NOMO-1 treated with dmso at 0.1 percent for 144 hours (cell line): ENCODE measurements at regions not wholly inside any gene's neighbourhood (a gene's known extent, or its start where the extent isn't known, plus 50 kb on each side); places are given as distances from the start of the nearest gene placed in this dataset.

Experiments used
- DNase-seq: peaks from one replicate; lab custom pipeline; 2025; ENCODE audit not compliant: unreplicated experiment; lab: John Stamatoyannopoulos, UW

DNA sequence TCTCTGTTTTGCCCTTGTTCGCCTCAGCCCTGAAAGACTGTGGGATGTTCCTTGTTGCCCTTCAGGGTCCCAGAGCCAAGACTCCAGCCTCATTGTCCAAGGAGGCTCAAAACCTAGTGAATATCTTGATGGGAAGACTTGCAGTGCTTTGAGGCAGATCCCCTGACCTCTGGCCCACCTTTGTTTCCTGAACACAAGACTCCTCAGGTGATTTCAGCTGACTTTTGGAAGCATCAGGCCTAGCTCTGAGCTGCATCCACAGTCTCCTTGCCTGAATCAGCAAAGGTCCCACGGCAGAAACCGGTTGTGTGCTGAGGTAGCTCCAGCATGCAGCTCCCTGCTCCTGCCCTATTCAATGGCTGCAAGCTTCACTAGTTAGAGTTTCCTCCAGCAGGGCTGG is 159.3 kb upstream of the B3GAT1 start:
- DNase-seq, result no peak

DNA sequence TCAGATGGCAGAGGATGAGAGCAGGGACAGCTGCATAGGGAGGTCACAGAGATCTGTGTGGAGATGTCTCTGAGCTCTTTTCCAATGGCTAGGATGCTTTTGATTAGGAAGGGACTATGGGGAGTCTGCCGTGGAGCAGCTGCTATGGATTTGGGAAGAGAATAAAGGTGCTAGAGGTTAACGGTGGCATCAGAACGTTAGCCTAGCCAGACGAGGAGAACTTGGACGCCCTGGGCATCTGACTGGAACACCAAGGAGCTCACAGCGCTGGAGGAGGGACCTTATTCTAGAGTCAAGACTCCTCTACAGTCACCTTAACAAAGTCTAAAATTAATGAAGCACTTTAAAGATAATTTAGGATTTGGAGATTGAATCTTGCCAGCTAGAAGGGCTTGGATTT is 157.2 kb upstream of the B3GAT1 start:
- no peak for DNase-seq

DNA sequence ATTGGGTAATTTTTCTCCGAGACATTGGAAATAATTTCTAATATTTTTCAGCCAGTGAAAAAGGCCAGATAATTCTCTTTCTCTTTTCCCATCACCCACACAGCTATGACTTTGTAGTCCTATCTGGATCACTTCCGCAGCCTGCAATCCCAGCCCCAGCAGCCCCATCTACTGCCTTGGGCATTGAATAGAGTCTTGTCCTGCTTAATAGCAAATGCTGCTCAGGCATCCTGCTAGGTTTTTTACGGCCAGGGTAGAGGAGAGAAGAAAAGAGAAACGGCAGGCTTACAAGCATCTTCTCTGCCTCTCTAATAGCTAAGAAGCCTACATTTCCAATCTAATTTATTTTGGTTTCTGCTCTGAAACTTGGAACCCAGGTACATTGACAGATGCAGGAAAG is 154.3 kb upstream of the B3GAT1 start:
- no peak for DNase-seq

DNA sequence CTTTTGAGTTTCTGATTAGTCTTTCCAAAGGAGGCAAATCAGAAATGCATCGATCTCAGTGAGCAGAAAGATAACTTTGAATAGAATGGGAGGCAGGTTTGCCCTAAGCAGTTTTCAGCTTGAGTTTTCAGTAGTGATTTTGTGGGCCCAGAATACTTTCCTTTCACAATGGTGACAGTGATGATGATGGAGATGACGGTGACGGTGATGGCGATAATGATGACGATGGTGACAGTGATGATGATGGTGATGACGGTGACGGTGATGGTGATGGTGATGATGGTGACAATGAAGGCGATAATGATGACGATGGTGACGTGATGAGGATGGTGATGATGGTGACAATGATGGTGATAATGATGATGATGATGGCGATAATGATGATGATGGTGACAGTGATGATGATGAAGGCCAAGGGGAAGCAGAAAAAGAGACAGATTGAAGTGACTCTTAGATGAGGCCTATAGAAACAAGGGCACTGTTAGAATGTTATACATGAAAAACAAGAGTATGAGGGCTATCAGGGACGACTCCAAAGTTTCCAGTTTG is 153.4 kb upstream of the B3GAT1 start:
- DNase-seq, result no peak

DNA sequence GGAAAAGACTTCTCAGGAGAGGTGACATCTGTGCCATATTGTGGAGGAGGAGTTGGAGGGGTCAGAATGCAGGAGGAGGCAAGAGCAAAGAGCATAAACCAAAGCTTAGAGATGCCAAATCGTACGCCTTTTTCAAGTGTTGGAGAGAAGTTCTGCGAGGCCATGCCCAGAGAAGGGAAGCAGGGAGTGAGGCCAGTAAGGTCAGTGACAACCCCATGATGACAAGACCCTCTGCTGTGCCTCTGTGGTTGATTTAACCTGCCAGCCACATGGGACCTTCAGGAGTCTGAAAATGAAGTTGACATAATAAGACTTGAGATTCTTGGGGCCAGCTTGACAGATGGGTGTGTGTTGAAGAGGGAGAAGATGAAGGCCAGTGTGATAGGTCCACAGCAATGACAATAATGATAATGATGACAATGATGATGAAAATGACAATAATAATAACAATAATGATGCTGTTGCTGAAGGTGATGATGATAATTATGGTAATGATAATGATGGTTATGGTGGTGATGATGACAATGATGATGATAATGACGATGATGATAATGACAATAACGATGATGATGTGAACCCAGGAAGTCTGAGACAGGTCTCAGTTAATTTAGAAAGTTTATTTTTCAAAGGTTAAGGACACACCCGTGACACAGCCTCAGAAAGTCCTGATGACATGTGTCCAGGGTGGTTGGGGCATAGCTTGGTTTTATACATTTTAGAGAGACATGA is 152.6 kb upstream of the B3GAT1 start:
- DNase-seq, result no peak

DNA sequence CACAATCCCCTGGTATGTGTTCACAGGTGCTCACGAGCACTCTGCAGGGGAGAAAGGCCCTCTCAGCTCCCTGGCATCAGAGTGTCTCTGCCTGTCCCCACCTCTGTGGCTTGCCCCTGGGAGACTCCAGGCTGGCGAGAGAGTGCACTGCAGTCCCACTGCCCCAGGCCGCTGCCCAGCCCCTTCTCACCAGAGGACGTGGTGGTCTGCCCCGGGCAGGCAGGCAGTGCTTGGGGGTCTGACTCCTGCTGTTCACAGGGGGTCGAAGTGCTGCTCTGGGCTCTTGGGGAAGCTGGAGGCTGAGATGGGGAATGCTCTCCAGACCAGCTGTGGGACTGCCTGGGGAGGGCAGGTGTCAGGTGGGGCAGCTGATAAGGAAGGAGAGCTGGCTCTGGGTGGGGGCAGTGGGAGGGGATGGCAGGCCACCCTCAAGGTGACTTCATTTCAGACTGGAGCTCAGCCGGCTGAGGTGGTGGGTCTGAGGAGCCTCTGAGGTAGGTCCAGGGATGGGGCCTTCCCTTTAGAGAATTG is 151.0 kb upstream of the B3GAT1 start:
- DNase-seq, result no peak

DNA sequence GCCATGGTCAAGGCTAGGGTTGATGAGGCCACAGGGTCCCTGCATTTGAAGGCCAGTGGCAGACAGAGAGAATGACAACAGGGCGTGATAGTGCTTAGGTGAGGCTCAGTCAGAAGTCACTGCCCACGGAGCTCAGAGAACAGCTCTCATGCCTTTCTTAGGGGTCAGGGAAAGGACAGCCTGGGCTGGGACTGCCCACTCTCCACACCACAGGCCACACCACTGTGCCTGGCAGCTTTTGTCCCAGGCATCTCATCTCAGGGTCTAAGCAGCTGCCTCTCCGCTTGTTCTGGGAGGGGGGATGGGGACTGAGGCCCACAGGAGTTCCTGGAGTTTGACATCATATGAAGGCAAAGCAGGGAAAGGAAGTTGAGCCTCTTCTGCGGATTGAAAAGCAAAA is 150.2 kb upstream of the B3GAT1 start:
- DNase-seq, result no peak

DNA sequence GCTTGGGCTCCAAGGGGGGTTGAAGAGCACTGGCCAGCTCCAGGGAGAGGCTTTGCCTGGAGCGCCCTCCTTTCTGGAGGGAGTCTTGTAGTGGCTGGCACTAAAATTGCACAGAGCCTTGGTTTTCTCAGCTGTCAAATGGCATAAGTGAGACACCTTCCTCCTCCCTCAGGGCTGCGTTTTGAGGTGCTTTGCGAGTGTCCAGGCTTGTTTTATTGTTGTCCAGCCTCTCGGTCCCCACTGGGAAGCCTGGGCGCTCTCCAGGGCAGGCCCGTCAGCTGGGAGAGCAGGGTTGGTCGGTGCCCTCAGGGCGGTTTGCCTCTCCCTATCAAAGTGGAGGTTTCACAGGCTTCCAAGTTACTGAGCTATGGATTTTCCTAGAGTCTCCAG is 149.3 kb upstream of the B3GAT1 start:
- DNase-seq, result no peak

DNA sequence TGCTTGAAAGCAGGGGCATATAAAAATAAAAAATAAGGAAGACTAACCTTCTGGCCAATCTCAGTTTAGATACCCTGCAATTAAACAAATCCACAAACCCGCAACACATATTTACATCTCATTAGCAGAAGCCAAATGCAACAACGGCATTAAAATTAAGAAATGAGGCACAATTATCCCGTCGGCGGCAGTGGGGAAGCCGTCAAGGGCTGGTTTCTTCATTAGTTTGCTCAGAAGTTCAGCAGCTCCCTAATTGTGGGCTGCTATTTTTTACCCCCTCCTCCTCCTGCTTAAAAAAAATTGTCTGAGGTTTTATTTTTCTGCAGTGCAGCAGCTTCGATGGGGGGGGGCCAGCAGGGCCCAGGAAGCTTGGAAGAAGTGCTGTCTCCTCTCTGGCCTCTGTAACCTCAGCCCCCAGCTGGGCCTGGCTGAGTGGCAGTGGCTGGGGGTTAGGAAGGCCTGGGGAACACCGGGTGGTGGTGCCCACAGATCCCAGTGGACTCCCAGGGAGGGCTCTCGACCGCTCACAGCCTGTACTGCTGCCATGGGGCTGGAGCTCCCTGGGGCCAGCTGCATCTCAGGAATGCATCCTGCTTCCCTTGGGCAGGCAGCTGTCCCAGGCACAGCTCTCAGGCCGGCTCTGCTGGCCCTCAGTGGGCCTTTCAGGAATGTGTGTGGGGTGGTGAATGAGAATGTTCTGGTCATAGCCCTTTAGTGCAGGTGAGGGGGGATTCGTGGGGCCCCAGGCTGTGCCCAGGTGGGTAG is 148.7 kb upstream of the B3GAT1 start:
- DNase-seq, result no peak

DNA sequence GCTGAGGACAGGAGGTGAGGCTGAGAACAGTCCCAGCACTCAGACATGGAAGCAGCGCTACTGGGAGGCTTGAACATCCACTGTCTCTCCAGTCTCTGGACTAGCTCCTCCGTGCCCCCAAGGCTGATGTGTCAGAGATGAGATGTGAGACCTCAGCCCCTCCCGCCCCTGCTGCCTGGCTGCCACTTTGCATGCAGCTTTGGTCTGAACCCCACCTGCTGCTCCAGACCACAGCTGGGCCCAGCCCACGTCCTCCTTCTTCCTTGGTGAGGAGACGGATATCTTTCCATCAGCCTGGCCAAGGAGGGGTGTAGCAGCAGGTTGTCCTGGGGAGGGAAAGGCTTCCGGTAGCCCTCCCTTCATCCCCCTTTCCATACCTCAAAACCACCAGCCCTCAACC is 148.0 kb upstream of the B3GAT1 start:
- no peak for DNase-seq

DNA sequence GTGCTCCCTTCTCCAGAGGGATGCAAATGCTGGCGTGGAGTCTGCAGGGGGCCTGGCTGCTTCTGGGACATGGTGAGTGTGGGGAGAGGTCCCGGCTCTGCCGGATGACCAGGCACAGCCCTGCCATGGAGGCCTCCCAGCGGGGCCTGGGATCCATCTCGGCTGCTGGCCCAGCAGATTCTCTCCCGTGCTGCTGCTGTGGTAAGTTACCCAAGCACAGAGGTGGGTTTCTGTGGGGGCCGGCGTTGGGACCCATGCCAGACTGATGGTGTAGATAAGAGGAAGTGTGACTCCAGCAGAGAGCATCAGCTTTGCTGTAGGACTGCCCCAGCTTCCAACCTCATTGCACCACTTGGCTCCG is 147.5 kb upstream of the B3GAT1 start:
- DNase-seq, result no peak

DNA sequence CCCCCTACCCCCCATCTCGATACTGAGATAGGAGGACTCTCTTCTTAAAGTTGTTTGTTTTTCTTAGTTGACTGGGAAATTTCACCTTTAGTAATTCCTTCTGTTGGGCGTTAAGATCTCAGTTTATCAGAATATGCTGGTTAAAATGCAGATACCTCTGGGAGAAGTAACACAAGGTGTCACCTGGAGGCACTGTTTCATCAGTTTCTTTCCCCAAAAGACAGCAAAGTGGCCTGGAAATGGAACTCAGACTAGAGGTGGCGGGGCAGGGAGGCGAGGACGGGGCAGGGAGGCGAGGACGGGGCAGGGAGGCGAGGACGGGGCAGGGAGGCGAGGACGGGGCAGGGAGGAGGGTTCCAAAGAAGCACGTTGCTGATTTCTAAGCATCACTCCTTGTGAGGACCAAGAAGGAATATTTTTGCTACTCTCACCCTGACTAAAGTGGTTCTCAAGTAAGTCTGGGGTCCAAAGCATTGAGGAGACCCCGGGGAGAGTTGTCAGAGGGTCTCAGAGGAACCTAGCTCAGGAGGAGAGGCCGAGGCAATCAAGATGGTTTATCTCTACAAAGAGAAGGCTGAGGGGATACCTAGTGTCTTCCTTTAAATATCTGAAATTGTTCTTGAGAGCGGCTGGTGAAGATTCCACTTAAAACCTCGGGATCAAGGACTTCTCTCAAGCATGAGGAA is 147.0 kb upstream of the B3GAT1 start:
- DNase-seq, result no peak

DNA sequence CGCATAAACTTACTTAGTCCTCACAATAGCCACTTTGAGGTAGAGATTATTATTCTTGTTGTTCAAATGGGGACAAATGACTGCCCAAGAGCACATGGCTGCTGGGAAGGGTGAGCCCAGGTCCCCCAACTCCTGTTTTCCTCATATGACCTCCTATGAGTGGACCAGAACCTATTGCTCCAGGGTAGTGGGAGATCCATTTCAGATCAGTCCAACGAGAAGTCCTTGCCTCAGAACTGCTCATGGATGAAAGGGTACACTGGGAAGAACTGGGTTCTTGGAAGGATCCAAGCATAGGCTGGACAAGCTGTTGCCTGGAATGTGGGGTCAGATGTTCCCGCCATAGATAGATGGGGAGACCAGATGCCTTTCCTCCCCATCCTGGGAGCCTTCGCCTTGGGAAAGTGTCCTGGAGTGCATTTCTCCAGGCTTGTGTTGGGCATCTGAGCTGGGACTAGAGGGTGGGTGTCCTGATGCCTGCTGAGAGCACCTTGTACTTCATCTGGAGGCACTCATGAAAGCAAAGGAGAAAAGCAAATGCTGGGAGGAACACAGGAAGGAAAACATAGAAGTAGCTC is 146.3 kb upstream of the B3GAT1 start:
- DNase-seq, result no peak

DNA sequence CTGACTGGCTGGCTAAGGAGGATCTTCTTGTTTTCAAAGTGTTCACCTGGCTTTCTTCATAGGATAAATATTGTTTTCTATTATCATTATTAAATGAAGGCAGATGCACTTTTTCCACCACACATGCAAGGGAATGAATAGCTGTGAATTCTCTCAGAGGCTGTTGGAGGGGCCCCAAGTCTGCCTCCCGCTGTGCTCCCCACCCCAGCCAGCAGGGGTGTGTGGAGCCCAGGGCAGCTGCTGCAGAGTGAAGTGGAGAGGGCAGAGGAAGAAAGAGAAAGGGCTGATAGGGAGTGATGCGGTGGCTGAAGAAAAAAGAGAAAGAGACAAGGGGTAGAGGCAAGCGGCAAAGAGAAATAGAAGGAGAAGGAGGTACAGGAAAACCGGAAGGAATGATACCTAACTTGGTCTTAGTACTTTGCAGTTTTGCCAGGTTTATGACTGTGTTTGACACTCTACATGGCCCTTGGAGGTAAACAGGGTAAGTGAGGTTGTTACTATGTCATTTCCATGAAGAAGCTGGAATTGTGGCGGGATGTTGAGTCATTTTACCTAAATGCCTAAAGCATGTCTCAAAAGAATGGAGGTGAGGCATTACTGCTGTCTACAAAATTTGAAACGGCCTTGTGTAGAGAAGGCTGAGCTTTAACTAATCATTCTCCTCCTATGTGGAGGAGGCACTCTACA is 145.7 kb upstream of the B3GAT1 start:
- no peak for DNase-seq

DNA sequence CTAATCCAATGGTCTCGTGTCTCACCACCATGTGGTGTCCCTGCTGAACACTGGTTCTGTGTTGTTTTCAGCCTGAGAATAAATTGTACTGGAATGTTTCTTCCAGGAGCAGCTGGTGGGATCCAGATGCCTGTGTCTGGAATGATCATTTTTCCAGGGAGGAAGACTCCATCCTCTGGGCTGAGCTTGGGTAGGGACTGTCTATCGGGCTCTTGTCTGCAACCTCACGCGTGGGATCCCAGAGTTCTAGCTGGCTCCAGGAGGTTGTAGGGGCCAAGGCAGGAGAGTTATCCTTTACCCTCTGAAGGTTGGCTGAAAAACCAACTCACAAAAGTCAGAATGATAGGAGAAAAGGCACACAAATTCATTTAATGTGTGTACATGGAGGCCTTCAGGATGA is 144.1 kb upstream of the B3GAT1 start:
- DNase-seq, result no peak

DNA sequence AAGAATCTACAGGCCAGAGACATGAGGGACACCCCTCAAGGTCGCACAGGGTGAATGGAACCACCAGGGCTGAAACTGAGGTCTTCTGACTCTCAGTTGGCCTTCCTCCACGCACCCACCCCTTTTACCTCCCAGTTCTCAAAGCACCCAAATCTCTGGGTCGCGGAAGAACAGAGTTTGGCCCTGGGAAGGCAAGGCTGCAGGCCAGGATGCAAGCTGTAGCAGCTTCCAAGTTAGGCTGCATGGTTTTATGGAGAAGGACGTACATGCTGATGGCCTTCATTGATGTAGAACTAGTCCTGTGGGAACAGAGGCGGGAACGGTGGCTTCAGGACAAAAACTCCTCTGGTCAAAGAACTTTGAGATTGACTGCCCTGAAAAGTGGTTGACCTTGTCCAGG is 143.5 kb upstream of the B3GAT1 start:
- DNase-seq, result no peak

DNA sequence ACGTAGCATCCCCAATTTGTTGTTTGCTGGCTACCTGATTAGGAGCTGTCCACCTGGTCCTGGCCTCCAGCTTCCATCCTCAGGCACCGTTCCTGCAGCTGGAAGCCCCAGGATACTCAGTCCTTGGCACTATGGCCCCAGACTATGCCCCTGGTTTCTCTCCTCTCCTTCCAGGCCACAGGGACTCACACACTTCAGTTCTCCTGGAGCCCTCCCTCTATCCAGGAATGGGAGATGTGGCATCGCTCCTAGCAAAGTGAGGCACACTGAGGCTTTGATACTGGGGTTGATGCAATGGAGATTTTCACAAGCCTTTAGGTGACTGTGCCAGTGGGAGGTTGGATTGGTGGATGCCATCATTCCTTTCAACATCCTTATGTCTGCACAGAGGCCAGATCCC is 142.8 kb upstream of the B3GAT1 start:
- no peak for DNase-seq

DNA sequence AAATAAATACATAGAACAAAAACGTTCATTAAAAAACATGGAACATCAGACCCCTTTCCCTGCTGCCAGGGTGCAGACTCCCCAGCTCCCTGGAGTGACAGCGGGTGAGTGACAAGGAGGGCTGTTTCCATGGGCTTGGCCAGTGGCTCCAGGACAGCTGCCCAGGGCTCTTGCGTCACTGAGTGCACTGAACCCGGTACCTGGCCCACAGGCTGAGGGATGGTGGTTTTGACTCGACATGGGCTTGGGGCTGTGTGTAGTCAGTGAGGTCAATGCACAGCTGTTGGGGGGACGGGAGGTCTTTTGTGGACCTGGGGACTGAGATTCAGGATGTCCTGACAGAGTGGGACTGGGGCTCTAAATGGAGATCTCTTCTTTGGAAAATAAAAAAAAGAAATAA is 142.1 kb upstream of the B3GAT1 start:
- DNase-seq, result no peak

DNA sequence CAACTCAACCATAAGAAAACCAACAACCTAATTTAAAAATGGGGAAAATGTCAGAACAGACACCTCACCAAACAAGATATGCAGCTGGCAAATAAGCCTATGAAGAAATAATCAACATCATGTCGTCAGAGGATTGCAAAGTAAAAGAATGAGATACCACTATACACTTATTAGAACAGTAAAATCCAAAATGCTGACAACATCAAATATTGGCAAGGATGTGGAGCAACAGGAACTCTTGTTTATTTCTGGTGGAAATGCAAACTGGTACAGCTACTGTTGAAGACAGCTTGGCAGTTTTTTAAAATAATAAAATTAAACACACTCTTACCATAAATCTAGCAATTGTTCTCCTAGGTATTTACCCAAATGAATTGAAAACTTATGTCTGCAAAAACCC is 140.7 kb upstream of the B3GAT1 start:
- DNase-seq, result no peak

DNA sequence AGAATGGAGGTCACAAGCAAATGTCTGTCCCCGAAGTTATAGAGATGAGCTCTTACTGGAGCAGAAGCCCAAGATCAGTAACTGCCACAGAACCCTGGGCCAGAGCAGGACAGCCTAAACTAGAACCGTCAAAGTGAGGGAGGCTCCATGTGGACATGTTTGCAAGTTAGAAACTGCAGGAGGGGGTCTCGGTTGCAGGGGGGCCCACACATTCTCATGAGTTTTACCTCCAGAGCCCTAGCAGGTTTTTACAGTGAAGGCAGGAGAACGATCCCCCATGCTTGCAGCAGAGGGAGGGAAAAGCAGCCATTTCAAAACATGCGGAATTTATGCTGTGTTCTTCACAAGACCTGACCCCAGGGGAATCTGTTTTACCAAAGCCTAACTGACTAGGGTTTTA is 133.5 kb upstream of the B3GAT1 start:
- DNase-seq, result no peak
